Neuron (in vitro differentiated cells): ENCODE measurements at regions not wholly inside any gene's neighbourhood (a gene's known extent, or its start where the extent isn't known, plus 50 kb on each side); places are given as distances from the start of the nearest gene placed in this dataset.

Experiments used
- H2AFZ ChIP-seq: one replicate; pipeline ENCODE4 v1.6.1; 2013; ENCODE audit warnings: low read depth, mild to moderate bottlenecking, inconsistent platforms, low read length, moderate library complexity
- H3K27me3 ChIP-seq: one replicate; pipeline ENCODE4 v1.6.1; 2013; ENCODE audit warnings: low read length; ENCODE audit not compliant: insufficient read depth
- H3K36me3 ChIP-seq: one replicate; pipeline ENCODE4 v1.6.1; 2013; ENCODE audit warnings: low read length; ENCODE audit not compliant: insufficient read depth
- H3K4me1 ChIP-seq: one replicate; pipeline ENCODE4 v1.6.1; 2013; ENCODE audit warnings: low read length; ENCODE audit not compliant: insufficient read depth
- H3K4me3 ChIP-seq: 2 replicates; pipeline ENCODE4 v1.5.1; 2013; ENCODE audit warnings: mild to moderate bottlenecking, low read length, moderate library complexity
- H3K9me3 ChIP-seq: one replicate; pipeline ENCODE4 v1.6.1; 2013; ENCODE audit warnings: low read length

DNA sequence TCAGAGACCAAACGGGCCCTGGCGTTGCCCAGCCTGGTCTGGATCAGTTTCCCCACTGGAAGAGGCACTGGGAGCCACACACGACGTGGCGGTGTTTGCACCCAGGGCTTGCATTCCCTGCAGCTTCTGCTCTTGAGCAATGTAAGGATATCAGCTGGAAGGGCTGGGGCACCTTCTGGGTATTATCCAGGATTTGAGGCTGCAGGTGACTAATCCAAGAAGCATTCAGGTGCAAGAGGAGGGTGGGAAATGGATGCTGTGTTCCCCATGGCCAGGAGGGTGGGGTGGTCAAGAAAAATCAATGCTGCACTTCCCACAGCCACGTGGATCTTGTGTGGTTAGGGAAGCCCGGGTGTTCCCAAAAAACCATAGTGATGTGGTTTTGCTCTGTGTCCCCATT lies 430.9 kb downstream of the IRX2 start:
- Histone ChIP-seq H3K27me3 (no peaks in the 10 kb centered on the region), H3K4me1 (peaks cover under 1% of the 10 kb centered on the region), H3K9me3 (no peaks in the 10 kb centered on the region), H2AFZ (no peak overlapping the region), H3K36me3 (no peaks in the 10 kb centered on the region), H3K4me3 (no peak overlapping the region)

DNA sequence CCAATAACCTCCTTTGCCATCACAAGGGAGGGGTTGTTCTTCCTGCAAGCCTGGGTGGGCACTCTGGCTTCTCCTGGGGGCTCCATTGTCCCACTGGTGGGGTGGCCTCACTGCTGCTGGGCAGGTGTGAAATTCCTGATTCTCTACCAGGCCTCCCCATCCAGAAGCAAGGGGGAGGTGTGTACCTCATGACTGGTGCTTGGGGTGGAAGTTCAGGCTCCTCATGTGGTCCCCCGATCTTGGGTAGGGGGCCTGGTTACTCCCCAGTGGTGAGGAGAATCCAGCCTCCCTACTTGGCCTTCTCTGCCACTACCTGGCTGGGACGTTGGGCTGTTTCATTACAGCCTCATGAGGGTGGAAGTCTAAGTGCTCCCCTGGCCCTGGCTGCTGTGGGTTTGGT lies 433.9 kb downstream of the IRX2 start:
- no peaks in the 10 kb centered on the region for H3K9me3 ChIP-seq
- H3K4me1 ChIP-seq = no peaks in the 10 kb centered on the region
- no peak overlapping the region for H3K4me3 ChIP-seq
- no peak overlapping the region for H2AFZ ChIP-seq
- no peaks in the 10 kb centered on the region for H3K36me3 ChIP-seq
- H3K27me3 ChIP-seq = no peaks in the 10 kb centered on the region

DNA sequence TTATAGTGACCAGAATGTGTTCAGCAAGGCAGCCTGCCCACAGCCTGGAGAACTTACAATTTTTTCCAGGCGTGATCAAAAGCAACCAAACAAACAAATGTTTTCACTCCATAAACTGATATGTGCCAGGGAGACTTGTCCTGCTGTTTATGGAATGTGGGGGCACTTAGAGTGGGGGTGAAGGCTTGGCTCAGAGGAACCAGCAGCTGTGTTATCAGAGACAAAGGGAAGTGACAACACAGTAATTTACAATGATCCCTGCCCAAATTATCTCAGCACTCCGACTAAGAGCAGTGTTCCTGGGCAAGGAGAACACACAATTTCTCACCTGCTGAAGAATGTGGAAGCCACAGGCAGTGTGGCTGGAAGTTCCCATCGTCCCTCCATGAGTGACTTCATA lies 429.1 kb upstream of the IRX4 start:
- Histone ChIP-seq H3K9me3 (peaks cover 2% of the 10 kb centered on the region), H3K36me3 (no peaks in the 10 kb centered on the region), H2AFZ (no peak overlapping the region), H3K27me3 (no peaks in the 10 kb centered on the region), H3K4me3 (no peak overlapping the region), H3K4me1 (peaks cover 9% of the 10 kb centered on the region)

DNA sequence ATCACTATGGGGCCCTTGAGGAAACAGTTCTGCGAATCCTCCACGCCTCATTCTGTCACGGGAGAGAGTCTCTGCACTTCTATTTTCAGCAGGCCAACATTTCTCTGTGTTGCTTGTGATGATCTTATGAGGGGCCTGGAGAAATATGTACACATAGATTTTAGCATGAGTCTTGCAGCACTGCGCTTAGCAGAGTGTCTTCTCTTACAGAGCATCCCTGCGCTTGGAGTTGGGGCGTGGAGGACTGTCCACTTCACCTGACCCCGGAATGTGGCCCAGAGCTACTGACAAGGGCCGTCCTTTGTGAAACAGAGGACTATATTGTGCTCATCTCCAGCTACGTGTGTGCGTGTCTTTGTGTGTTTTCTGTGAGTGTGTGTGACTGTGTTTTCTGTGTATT lies 428.2 kb upstream of the IRX4 start:
- Histone ChIP-seq H3K36me3 (no peaks in the 10 kb centered on the region), H3K9me3 (peaks cover 2% of the 10 kb centered on the region), H3K27me3 (no peaks in the 10 kb centered on the region), H2AFZ (no peak overlapping the region), H3K4me3 (no peak overlapping the region), H3K4me1 (peaks cover 9% of the 10 kb centered on the region)

DNA sequence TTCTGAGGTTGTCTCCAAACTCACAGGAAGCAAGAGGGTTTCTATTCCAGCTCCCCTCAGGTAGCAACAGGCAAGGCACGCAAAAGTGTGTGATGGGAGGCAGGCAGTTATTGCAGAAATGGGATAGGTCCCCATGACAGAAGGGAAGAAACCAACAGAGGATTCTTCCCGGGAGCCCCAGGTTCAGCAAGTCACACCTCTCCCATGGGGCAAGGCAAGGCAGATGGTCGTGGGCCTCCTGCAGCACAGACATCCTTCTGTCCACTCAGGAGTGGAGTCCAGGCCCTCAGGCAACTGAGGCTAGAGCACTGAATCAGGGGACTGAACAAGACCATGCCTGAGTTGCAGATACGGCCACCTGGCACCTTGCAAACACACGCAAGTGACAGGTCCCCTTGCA lies 424.9 kb upstream of the IRX4 start:
- Histone ChIP-seq H3K9me3 (peaks cover 2% of the 10 kb centered on the region), H3K4me3 (no peak overlapping the region), H3K36me3 (no peaks in the 10 kb centered on the region), H3K27me3 (no peaks in the 10 kb centered on the region), H2AFZ (no peak overlapping the region), H3K4me1 (peaks cover 26% of the 10 kb centered on the region)

DNA sequence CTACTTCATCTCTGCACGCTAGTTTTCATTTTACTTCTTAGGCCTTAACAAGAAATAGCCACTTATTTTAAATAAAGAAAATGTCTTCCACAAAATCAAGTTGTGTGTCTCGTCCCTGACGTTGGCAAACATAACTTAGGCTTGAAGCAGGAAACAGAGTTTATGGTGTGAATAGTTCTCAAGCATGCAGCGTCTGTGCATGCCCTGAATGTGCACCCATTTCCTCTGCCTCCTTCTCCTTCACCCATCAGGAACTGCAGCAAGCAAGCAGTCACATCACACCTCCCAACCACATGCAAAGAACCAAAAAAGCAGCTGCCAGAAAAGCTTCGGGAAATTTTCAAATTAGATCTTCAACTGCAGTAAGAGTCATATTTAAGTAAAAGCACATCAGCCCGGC lies 424.0 kb upstream of the IRX4 start:
- Histone ChIP-seq H3K4me3 (no peak overlapping the region), H2AFZ (no peak overlapping the region), H3K9me3 (peaks cover 2% of the 10 kb centered on the region), H3K27me3 (no peaks in the 10 kb centered on the region), H3K36me3 (no peaks in the 10 kb centered on the region), H3K4me1 (peaks cover 19% of the 10 kb centered on the region)

DNA sequence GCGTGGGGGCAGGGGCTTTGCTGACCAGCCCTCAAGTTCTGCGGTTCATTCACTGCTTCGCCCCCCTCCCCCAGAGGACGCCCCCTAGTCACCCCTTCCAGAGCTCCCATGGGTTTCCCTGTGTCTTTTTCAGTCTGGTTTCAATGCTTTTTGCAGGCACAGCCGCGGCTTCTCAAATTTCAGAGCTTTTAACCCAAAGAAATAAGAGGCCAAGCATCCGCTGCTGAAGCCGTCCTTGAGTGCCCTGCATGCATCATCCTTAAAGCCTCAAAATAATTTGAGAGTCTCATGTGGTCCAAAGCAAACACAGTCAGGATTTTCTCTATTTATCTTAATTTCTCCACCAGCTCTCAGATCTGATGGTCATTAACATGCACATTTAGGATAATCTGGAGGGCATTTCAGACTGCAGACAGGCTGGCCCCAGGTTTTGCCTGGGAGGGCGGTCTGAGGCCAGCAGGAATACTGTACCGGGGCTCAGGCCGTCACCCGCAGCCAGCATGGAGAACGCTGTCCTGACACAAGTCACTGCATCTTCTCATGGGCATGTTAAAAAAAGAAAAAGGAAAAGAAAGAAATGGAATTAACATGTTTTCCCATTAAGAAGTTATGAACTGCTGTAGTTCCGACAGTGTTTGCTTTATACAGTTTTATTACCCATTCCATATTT lies 420.8 kb upstream of the IRX4 start:
- peaks cover 2% of the 10 kb centered on the region for H3K9me3 ChIP-seq
- H3K4me1 ChIP-seq = peaks cover 17% of the 10 kb centered on the region
- H2AFZ ChIP-seq = peak overlapping the region; percentile 53
- H3K27me3 ChIP-seq = no peaks in the 10 kb centered on the region
- no peak overlapping the region for H3K4me3 ChIP-seq
- H3K36me3 ChIP-seq = no peaks in the 10 kb centered on the region

DNA sequence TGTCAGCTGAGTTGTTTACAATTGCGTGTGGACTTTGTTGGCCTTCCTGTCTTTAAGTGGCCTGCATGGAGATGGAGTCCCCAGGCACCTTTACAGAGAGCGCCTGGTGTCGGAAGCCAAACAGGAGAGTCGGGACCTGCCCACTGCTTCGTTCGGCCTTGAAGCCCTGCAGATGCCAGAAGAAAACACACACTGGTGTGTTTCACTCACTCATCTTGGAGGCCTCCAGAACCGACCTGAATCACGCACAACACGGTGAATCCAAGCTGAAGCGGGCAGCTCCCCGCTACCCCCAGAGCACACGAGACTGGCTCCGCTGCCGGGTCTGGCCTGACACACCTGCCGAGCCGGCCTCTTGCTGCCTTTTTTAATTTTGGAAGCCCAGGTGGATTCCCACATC lies 419.4 kb upstream of the IRX4 start:
- H2AFZ ChIP-seq = no peak overlapping the region
- no peaks in the 10 kb centered on the region for H3K9me3 ChIP-seq
- H3K36me3 ChIP-seq = no peaks in the 10 kb centered on the region
- H3K4me1 ChIP-seq = peaks cover 17% of the 10 kb centered on the region
- no peaks in the 10 kb centered on the region for H3K27me3 ChIP-seq
- no peak overlapping the region for H3K4me3 ChIP-seq

DNA sequence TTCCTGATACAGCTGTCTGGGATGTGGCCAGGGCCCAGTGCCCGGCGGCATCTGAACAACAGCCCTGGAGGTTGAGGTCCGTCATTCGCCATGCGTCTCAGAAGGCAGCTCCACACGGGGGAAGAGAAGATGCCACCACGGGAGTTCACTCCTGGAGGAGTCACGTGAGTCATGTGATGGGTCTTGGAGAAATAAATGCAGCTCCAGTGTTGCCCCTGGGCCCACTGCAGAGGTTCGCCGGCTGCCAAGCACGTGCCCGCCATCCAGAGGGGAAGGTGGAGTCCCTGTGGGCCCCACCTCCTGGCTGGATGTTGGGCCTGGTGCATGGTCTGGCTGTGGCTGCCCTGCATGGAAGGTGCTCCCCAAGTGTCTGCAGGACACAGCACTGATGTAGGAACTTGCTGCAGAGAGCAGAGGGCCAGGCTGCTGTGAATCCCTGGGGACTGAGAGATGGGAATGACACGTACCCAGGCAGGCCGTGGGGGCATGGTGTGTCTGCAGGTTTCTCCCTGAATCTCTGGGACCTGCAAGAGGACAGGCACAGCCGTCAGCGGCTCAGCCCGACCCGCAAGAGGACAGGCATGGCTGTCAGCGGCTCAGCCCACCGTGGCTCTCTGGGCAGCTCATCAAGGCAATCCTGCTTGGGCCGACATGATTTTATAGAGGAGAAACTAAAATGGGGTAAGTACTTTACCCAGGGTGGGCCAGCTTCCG lies 418.3 kb upstream of the IRX4 start:
- no peaks in the 10 kb centered on the region for H3K9me3 ChIP-seq
- peaks cover 21% of the 10 kb centered on the region for H3K4me1 ChIP-seq
- H3K27me3 ChIP-seq = no peaks in the 10 kb centered on the region
- H2AFZ ChIP-seq = no peak overlapping the region
- no peak overlapping the region for H3K4me3 ChIP-seq
- H3K36me3 ChIP-seq = no peaks in the 10 kb centered on the region

DNA sequence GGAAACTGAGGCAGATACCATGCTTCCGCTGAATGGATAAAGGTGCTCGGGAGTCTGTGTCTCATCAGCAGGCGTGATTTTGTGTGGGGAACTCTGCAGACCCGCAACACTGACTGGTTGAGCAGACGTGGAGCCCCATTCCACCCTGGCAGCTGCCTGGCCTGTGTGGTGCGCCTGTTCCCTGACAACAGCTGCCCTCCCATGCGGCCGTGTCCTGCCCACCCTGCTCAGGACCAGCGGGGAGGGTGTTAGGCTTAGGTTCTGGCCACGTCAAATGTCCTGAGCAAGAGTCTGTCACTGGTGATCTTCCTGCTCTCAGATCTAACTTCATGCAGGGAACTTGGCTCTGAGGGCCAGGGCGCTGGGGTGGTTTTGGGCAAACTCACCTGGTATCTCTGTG lies 417.7 kb upstream of the IRX4 start:
- Histone ChIP-seq H3K4me1 (peaks cover 25% of the 10 kb centered on the region), H2AFZ (no peak overlapping the region), H3K9me3 (no peaks in the 10 kb centered on the region), H3K27me3 (no peaks in the 10 kb centered on the region), H3K36me3 (no peaks in the 10 kb centered on the region), H3K4me3 (no peak overlapping the region)

DNA sequence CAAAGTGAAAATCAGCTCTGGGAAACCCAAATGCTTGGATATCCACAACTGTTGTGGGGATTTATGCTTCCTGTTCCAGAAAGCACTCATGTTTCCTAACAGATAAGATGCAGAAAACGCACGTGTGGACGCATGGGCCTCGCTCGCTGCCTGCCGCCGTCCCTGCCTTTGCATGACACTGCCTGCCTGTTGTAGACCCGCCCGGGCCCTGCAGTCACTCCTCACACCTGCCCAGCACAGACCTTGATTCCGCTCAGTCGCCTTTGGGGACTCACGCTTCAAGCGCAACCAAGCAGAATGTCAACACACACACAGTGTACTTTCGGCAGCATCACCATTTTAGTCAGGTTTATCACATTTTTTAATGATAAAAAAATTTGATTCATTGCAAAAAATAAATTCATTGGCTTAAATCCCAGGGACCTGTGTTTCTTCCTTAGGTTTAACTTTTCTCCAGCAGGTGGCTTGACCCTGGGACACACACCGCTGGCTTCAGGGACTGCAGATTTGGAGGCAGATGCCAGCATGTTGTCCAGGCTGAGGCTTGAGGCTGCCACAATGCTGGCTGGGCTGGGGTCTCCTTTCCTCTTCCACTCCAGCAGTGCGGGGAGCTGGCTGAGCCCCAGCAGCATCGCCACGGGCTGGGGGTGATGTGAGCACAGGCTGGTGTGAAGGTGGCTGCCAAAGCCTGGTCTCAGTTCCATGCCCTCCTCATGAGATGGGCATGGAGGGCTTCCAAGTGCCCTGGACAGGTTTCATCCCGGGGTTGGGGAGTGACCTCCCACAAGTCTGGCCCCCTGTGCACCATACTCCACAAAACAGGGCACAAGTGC lies 416.9 kb upstream of the IRX4 start:
- no peak overlapping the region for H3K4me3 ChIP-seq
- H3K9me3 ChIP-seq = no peaks in the 10 kb centered on the region
- H3K27me3 ChIP-seq = no peaks in the 10 kb centered on the region
- H3K36me3 ChIP-seq = no peaks in the 10 kb centered on the region
- no peak overlapping the region for H2AFZ ChIP-seq
- peaks cover 26% of the 10 kb centered on the region for H3K4me1 ChIP-seq

DNA sequence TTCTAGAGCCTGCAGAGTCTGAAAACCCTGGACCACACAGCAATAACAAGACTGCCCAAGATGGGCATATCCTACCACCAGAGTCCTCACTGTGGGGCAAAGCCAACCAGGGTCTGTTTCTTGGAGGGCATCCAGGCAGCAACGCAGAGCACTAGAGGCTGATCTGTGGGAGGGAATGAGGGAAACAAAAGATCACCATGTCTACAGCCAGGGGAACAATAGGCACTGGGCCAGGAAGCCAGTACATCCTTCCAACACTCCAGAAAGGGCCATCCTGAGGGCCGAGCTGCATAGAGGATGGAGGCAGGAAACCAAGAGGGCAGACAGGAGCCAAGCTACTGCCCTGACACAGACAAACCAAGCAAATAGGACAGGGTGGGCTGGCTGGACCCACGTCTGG lies 416.1 kb upstream of the IRX4 start:
- Histone ChIP-seq H2AFZ (no peak overlapping the region), H3K36me3 (no peaks in the 10 kb centered on the region), H3K4me3 (no peak overlapping the region), H3K4me1 (peaks cover 24% of the 10 kb centered on the region), H3K27me3 (no peaks in the 10 kb centered on the region), H3K9me3 (no peaks in the 10 kb centered on the region)

DNA sequence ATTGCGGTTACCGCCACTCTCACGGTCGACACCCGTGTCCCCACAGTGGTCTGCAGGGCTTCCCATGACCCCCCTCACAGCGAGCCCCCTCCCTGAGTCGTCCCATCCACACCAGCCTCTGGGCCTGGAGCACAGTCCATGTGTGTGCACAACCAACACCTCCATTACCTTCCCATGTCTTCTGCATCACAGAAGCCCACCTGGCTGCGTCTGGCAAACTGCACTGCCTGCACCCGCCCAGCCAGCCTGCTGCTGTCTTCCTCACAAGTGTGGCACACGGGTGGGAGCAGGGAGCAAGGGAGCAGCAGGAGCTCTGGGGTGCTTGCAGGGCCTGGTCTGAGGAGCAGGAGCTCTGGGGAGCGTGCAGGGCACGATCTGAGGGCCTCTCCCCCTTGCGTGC lies 415.3 kb upstream of the IRX4 start:
- Histone ChIP-seq H3K9me3 (no peaks in the 10 kb centered on the region), H3K27me3 (no peaks in the 10 kb centered on the region), H3K36me3 (no peaks in the 10 kb centered on the region), H3K4me1 (peaks cover 16% of the 10 kb centered on the region), H3K4me3 (no peak overlapping the region), H2AFZ (no peak overlapping the region)
